HEK293T (cell line): ENCODE measurements at regions not wholly inside any gene's neighbourhood (a gene's known extent, or its start where the extent isn't known, plus 50 kb on each side); places are given as distances from the start of the nearest gene placed in this dataset.

Source experiments
- SP1 ChIP-seq: fragments of 450-650 bp; IDR thresholded peaks from 2 replicates; pipeline ENCODE4 v1.6.1; 2017
- SUZ12 ChIP-seq: fragments of 450-650 bp; IDR thresholded peaks from 2 replicates; pipeline ENCODE4 v1.6.1; 2016; ENCODE audit warnings: mild to moderate bottlenecking
- ZNF384 ChIP-seq: fragments of 450-650 bp; IDR thresholded peaks from 2 replicates; pipeline ENCODE4 v1.6.1; 2016

- TF ChIP-seq SP1, result no peak
- TF ChIP-seq ZNF384, result no peak
- no peak for TF ChIP-seq SUZ12
These were observed 911.1 kb downstream of the TTLL7 start for GRCh38 chr1:83087851-83088250.
